HG02870 (cell line): ENCODE measurements at regions not wholly inside any gene's neighbourhood (a gene's known extent, or its start where the extent isn't known, plus 50 kb on each side); places are given as distances from the start of the nearest gene placed in this dataset.

ENCODE experiments used
- ATAC-seq: cut with Tn5 transposase; IDR thresholded peaks from one replicate; pipeline ENCODE4 v1.9.1; 2021; ENCODE audit warnings: mild to moderate bottlenecking, moderate library complexity; ENCODE audit not compliant: unreplicated experiment

- peak; percentile 50 for ATAC-seq
Observed at GRCh38 chr15:38072348-38073177, 138.1 kb downstream of the TMCO5A start.

- no peak for ATAC-seq
Observed at GRCh38 chr15:38073178-38073946, 138.9 kb downstream of the TMCO5A start.

- no peak for ATAC-seq
Observed at GRCh38 chr15:38074029-38074428, 139.6 kb downstream of the TMCO5A start.

GRCh38 chr15:38075466-38075865 lies 141.0 kb downstream of the TMCO5A start:
- ATAC-seq: no peak

GRCh38 chr15:38076786-38077185 lies 142.3 kb downstream of the TMCO5A start:
- no peak for ATAC-seq

- ATAC-seq: no peak
Observed at GRCh38 chr15:38079236-38079635, 144.8 kb downstream of the TMCO5A start.

- no peak for ATAC-seq
Observed at GRCh38 chr15:38080651-38081275, 146.3 kb downstream of the TMCO5A start.

- ATAC-seq: peak; percentile 61
Observed at GRCh38 chr15:38084289-38084688, 149.8 kb downstream of the TMCO5A start.

- ATAC-seq: peak; percentile 91
Observed at GRCh38 chr15:38085114-38085513, 150.7 kb downstream of the TMCO5A start.

- no peak for ATAC-seq
Observed at GRCh38 chr15:38085931-38086568, 151.6 kb downstream of the TMCO5A start.

GRCh38 chr15:38086611-38087010 lies 152.2 kb downstream of the TMCO5A start:
- ATAC-seq: no peak

- ATAC-seq: no peak
Observed at GRCh38 chr15:38088971-38089370, 154.5 kb downstream of the TMCO5A start.

GRCh38 chr15:38090223-38090622 lies 155.8 kb downstream of the TMCO5A start:
- ATAC-seq: no peak

GRCh38 chr15:38090678-38091077 lies 156.2 kb downstream of the TMCO5A start:
- ATAC-seq: no peak

- ATAC-seq: no peak
Observed at GRCh38 chr15:38091078-38091645, 156.7 kb downstream of the TMCO5A start.

GRCh38 chr15:38093931-38094330 lies 158.7 kb upstream of the SPRED1 start:
- no peak for ATAC-seq

- no peak for ATAC-seq
Observed at GRCh38 chr15:38102972-38103371, 149.7 kb upstream of the SPRED1 start.

- no peak for ATAC-seq
Observed at GRCh38 chr15:38103564-38103963, 149.1 kb upstream of the SPRED1 start.

- ATAC-seq: peak; percentile 53
Observed at GRCh38 chr15:38111070-38111469, 141.6 kb upstream of the SPRED1 start.

- no peak for ATAC-seq
Observed at GRCh38 chr15:38112406-38112805, 140.2 kb upstream of the SPRED1 start.

GRCh38 chr15:38115121-38115520 lies 137.5 kb upstream of the SPRED1 start:
- ATAC-seq: no peak
